ENCODE measurements at regions not wholly inside any gene's neighbourhood (a gene's known extent, or its start where the extent isn't known, plus 50 kb on each side); places are given as distances from the start of the nearest gene placed in this dataset.
A peak's percentile ranks its signal among the peaks of the same experiment; 100 is the strongest.

- H3K36me3 ChIP-seq = no peaks in the 10 kb centered on the region
These were observed 181.3 kb downstream of the THBS2 start for GRCh38 chr6:169072127-169073042.

GRCh38 chr6:169071394-169071793 lies 182.3 kb downstream of the THBS2 start:
- Histone ChIP-seq H3K27ac (no peak overlapping the region), H3K9me3 (replicated peaks) (no peaks in the 10 kb centered on the region; the same call in 1 of the 2 replicates), H3K4me3 (no peak overlapping the region), H3K36me3 (no peaks in the 10 kb centered on the region), H3K27me3 (no peaks in the 10 kb centered on the region), H3K4me1 (peaks cover 49% of the 10 kb centered on the region)
- DNase-seq = no peak

More at GRCh38 chr6:169072127-169073042, 181.3 kb downstream of the THBS2 start:
- H3K27ac ChIP-seq = peak overlapping the region; percentile 60
- H3K27me3 ChIP-seq = no peaks in the 10 kb centered on the region
- no peaks in the 10 kb centered on the region for H3K9me3 ChIP-seq (replicated peaks)
- H3K4me1 ChIP-seq = peaks cover 49% of the 10 kb centered on the region
- H3K4me3 ChIP-seq = no peak overlapping the region
- DNase-seq = no peak

- H3K4me1 ChIP-seq = peaks cover 42% of the 10 kb centered on the region
- H3K4me3 ChIP-seq = no peak overlapping the region
- peak overlapping the region; percentile 57 for H3K27ac ChIP-seq
- H3K9me3 ChIP-seq (replicated peaks) = no peaks in the 10 kb centered on the region; the same call in 1 of the 2 replicates
- no peaks in the 10 kb centered on the region for H3K27me3 ChIP-seq
- DNase-seq = peak; percentile 85 to 87
- H3K36me3 ChIP-seq = no peaks in the 10 kb centered on the region
These were observed 183.0 kb downstream of the THBS2 start for GRCh38 chr6:169070506-169071176.

- no peak for DNase-seq
- Histone ChIP-seq H3K36me3 (no peaks in the 10 kb centered on the region), H3K27ac (no peak overlapping the region), H3K27me3 (no peaks in the 10 kb centered on the region), H3K4me3 (no peak overlapping the region), H3K4me1 (peaks cover 33% of the 10 kb centered on the region), H3K9me3 (replicated peaks) (no peaks in the 10 kb centered on the region; the same call in 1 of the 2 replicates)
These were observed 184.3 kb downstream of the THBS2 start for GRCh38 chr6:169069356-169069755.

GRCh38 chr6:169064194-169064593 lies 189.5 kb downstream of the THBS2 start:
- H3K9me3 ChIP-seq (replicated peaks) = peaks cover 4% of the 10 kb centered on the region; the same call in 1 of the 2 replicates
- H3K4me1 ChIP-seq = no peaks in the 10 kb centered on the region
- H3K27me3 ChIP-seq = no peaks in the 10 kb centered on the region
- DNase-seq = no peak
- H3K27ac ChIP-seq = no peak overlapping the region
- no peak overlapping the region for H3K4me3 ChIP-seq
- H3K36me3 ChIP-seq = no peaks in the 10 kb centered on the region

- Histone ChIP-seq H3K9me3 (replicated peaks) (peaks cover 4% of the 10 kb centered on the region; the same call in 1 of the 2 replicates), H3K4me3 (no peak overlapping the region), H3K27ac (no peak overlapping the region), H3K36me3 (no peaks in the 10 kb centered on the region), H3K27me3 (no peaks in the 10 kb centered on the region), H3K4me1 (no peaks in the 10 kb centered on the region)
- no peak for DNase-seq
These were observed 191.4 kb downstream of the THBS2 start for GRCh38 chr6:169062272-169062671.

- Histone ChIP-seq H3K27ac (no peak overlapping the region), H3K9me3 (replicated peaks) (peaks cover 9% of the 10 kb centered on the region; the same call in 1 of the 2 replicates), H3K4me1 (peaks cover 8% of the 10 kb centered on the region; the same call in 1 of the 2 replicates), H3K36me3 (no peaks in the 10 kb centered on the region), H3K4me3 (no peak overlapping the region), H3K27me3 (no peaks in the 10 kb centered on the region)
- no peak for DNase-seq
These were observed 195.0 kb downstream of the THBS2 start for GRCh38 chr6:169058634-169059033.

- H3K9me3 ChIP-seq (replicated peaks) = peaks cover 5% of the 10 kb centered on the region; the same call in 1 of the 2 replicates
- no peaks in the 10 kb centered on the region for H3K36me3 ChIP-seq
- H3K4me3 ChIP-seq = no peak overlapping the region
- peaks cover 17% of the 10 kb centered on the region; the same call in 1 of the 2 replicates for H3K4me1 ChIP-seq
- H3K27ac ChIP-seq = no peak overlapping the region
- H3K27me3 ChIP-seq = no peaks in the 10 kb centered on the region
- DNase-seq = no peak
These were observed 201.2 kb downstream of the THBS2 start for GRCh38 chr6:169052462-169052861.

GRCh38 chr6:169051371-169051770 lies 202.3 kb downstream of the THBS2 start:
- peak in 1 of 2 experiments; percentile 58 for DNase-seq
- no peaks in the 10 kb centered on the region for H3K27me3 ChIP-seq
- H3K4me3 ChIP-seq = no peak overlapping the region
- peaks cover 22% of the 10 kb centered on the region for H3K4me1 ChIP-seq
- H3K36me3 ChIP-seq = no peaks in the 10 kb centered on the region
- no peak overlapping the region for H3K27ac ChIP-seq
- H3K9me3 ChIP-seq (replicated peaks) = peaks cover 5% of the 10 kb centered on the region; the same call in 1 of the 2 replicates

- no peak overlapping the region for H3K27ac ChIP-seq
- no peak for DNase-seq
- no peak overlapping the region for H3K4me3 ChIP-seq
- H3K36me3 ChIP-seq = no peaks in the 10 kb centered on the region
- peaks cover 20% of the 10 kb centered on the region for H3K4me1 ChIP-seq
- no peaks in the 10 kb centered on the region for H3K9me3 ChIP-seq (replicated peaks)
- H3K27me3 ChIP-seq = no peaks in the 10 kb centered on the region
These were observed 204.8 kb downstream of the THBS2 start for GRCh38 chr6:169048865-169049205.

- no peaks in the 10 kb centered on the region for H3K9me3 ChIP-seq (replicated peaks)
- H3K36me3 ChIP-seq = no peaks in the 10 kb centered on the region
- H3K4me3 ChIP-seq = no peak overlapping the region
- DNase-seq = no peak
- H3K4me1 ChIP-seq = peaks cover 18% of the 10 kb centered on the region
- no peaks in the 10 kb centered on the region for H3K27me3 ChIP-seq
- H3K27ac ChIP-seq = no peak overlapping the region
These were observed 205.3 kb downstream of the THBS2 start for GRCh38 chr6:169048185-169048864.

- peaks cover 18% of the 10 kb centered on the region for H3K4me1 ChIP-seq
- no peak overlapping the region for H3K4me3 ChIP-seq
- no peaks in the 10 kb centered on the region for H3K27me3 ChIP-seq
- H3K36me3 ChIP-seq = no peaks in the 10 kb centered on the region
- H3K27ac ChIP-seq = no peak overlapping the region
- no peak for DNase-seq
- no peaks in the 10 kb centered on the region for H3K9me3 ChIP-seq (replicated peaks)
These were observed 206.3 kb downstream of the THBS2 start for GRCh38 chr6:169047345-169047744.

- no peaks in the 10 kb centered on the region for H3K27me3 ChIP-seq
- DNase-seq = no peak
- H3K4me1 ChIP-seq = peaks cover 15% of the 10 kb centered on the region
- no peaks in the 10 kb centered on the region for H3K36me3 ChIP-seq
- H3K4me3 ChIP-seq = no peak overlapping the region
- no peaks in the 10 kb centered on the region for H3K9me3 ChIP-seq (replicated peaks)
- no peak overlapping the region for H3K27ac ChIP-seq
These were observed 207.0 kb downstream of the THBS2 start for GRCh38 chr6:169046483-169047192.

GRCh38 chr6:169046021-169046420 lies 207.6 kb downstream of the THBS2 start:
- no peak overlapping the region for H3K4me3 ChIP-seq
- no peak overlapping the region for H3K27ac ChIP-seq
- DNase-seq = no peak
- peaks cover 9% of the 10 kb centered on the region for H3K4me1 ChIP-seq
- H3K27me3 ChIP-seq = no peaks in the 10 kb centered on the region
- no peaks in the 10 kb centered on the region for H3K9me3 ChIP-seq (replicated peaks)
- H3K36me3 ChIP-seq = no peaks in the 10 kb centered on the region

All from SJCRH30 (cell line).